K562 (cell line): ENCODE measurements at regions not wholly inside any gene's neighbourhood (a gene's known extent, or its start where the extent isn't known, plus 50 kb on each side); places are given as distances from the start of the nearest gene placed in this dataset.

Experiments
- CBFA2T3 ChIP-seq: fragments of 450-650 bp; IDR thresholded peaks from 2 replicates; pipeline ENCODE4 v1.6.1; 2017
- EHMT2 ChIP-seq: fragments of 450-650 bp; IDR thresholded peaks from 2 replicates; pipeline ENCODE4 v1.6.1; 2018; ENCODE audit warnings: antibody characterized with exemption
- MYNN ChIP-seq, 2 experiments: sonication (generic); formaldehyde crosslinking in 1 of 2; IDR thresholded peaks; 2 replicates each; pipeline versions ENCODE4 v1.5.0 to v1.6.1; 2016 to 2020; ENCODE audit warnings: antibody characterized with exemption in 1 of 2, missing genetic modification reagents in 1 of 2
- NBN ChIP-seq: fragments of 450-650 bp; IDR thresholded peaks from 2 replicates; pipeline ENCODE4 v1.6.1; 2016; ENCODE audit warnings: low read depth, mild to moderate bottlenecking
- PHF8 ChIP-seq: fragments of 200-600 bp; sonication (generic); IDR thresholded peaks from 2 replicates; pipeline ENCODE4 v1.6.1; 2012; ENCODE audit warnings: mixed run types, mild to moderate bottlenecking, inconsistent platforms, low read length, moderate library complexity, borderline replicate concordance
- SNIP1 ChIP-seq: fragments of 450-650 bp; IDR thresholded peaks from 2 replicates; pipeline ENCODE4 v1.7.1; 2017; ENCODE audit warnings: low read depth, mild to moderate bottlenecking
- SRSF1 ChIP-seq: fragments of 200-400 bp; formaldehyde crosslinking; IDR thresholded peaks from 2 replicates; pipeline ENCODE4 v1.6.1; 2017; ENCODE audit warnings: mild to moderate bottlenecking, low read depth, low read length, moderate library complexity
- TRIM28 ChIP-seq: fragments of 450-650 bp; IDR thresholded peaks from 2 replicates; pipeline ENCODE4 v1.6.1; 2017
- ZFX ChIP-seq: sonication (generic); formaldehyde crosslinking; IDR thresholded peaks from 2 replicates; pipeline ENCODE4 v1.8.0; 2022; ENCODE audit warnings: mild to moderate bottlenecking, missing genetic modification reagents, moderate library complexity
- ZNF507 ChIP-seq: conservative IDR thresholded peaks from 2 replicates; pipeline ENCODE4 v1.6.1; 2017; ENCODE audit warnings: missing genetic modification characterization, missing compliant biosample characterization
- TF ChIP-seq, protein P1 (sequence below), 2 experiments: fragments of 450-650 bp; formaldehyde crosslinking in 1 of 2; IDR thresholded peaks; 2 replicates each; pipeline versions ENCODE4 v1.4.0 to v1.6.1; 2014 to 2020; ENCODE audit warnings: mild to moderate bottlenecking in 2 of 2, borderline replicate concordance in 1 of 2, low read depth in 1 of 2
- TF ChIP-seq, protein P2 (sequence below): sonication (generic); formaldehyde crosslinking; IDR thresholded peaks from 2 replicates; pipeline ENCODE4 v1.8.0; 2022; ENCODE audit warnings: missing genetic modification reagents, mild to moderate bottlenecking, moderate library complexity, borderline replicate concordance
- TF ChIP-seq, protein P3 (sequence below): sonication (generic); formaldehyde crosslinking; IDR thresholded peaks from 2 replicates; pipeline ENCODE4 v1.8.1; 2023; ENCODE audit warnings: mild to moderate bottlenecking, missing genetic modification reagents

DNA sequence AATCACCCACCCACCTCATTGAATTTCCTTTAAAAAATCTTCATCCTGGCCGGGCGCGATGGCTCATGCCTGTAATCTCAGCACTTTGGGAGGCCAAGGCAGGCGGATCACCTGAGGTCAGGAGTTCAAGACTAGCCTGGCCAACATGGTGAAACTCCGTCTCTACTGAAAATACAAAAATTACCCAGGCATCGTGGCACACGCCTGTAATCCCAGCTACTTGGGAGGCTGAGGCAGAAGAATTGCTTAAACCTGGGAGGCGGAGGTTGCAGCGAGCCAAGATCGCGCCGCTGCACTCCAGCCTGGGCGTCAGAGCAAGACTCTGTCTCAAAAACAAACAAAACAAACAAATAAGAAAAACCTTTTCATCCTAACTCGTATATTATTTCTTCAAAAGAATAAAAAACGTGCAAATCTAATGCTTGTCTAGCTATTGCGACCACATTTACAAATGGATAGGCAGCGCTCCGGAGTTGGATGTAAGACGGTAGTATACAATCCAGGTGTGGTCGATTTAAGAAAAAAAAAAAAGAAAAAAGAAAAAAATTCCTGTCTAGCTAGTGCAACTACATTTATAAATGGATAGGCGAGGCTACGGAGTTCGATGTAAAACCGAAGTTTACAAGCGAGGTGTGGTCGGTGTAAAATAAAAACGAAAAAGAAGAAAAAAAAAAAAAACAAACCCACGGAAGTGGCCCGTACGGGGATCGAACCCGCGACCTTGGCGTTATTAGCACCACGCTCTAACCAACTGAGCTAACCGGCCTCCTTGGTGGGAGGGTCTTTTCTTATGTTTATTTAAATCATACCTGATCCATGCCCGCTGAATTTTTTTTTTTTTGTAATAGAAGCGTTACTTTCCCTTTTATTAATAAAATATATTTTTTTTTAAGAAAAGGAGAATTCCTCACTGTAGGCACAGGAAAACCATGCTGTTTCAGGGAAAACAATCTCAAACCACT lies 70.7 kb upstream of the PRSS16 start (continued):
- TF ChIP-seq PHF8, result 0 out of 2 replicates have a peak, but pooled peaks have one; percentile 4
- TF ChIP-seq SRSF1, result no peak
- TF ChIP-seq, protein P1, sequence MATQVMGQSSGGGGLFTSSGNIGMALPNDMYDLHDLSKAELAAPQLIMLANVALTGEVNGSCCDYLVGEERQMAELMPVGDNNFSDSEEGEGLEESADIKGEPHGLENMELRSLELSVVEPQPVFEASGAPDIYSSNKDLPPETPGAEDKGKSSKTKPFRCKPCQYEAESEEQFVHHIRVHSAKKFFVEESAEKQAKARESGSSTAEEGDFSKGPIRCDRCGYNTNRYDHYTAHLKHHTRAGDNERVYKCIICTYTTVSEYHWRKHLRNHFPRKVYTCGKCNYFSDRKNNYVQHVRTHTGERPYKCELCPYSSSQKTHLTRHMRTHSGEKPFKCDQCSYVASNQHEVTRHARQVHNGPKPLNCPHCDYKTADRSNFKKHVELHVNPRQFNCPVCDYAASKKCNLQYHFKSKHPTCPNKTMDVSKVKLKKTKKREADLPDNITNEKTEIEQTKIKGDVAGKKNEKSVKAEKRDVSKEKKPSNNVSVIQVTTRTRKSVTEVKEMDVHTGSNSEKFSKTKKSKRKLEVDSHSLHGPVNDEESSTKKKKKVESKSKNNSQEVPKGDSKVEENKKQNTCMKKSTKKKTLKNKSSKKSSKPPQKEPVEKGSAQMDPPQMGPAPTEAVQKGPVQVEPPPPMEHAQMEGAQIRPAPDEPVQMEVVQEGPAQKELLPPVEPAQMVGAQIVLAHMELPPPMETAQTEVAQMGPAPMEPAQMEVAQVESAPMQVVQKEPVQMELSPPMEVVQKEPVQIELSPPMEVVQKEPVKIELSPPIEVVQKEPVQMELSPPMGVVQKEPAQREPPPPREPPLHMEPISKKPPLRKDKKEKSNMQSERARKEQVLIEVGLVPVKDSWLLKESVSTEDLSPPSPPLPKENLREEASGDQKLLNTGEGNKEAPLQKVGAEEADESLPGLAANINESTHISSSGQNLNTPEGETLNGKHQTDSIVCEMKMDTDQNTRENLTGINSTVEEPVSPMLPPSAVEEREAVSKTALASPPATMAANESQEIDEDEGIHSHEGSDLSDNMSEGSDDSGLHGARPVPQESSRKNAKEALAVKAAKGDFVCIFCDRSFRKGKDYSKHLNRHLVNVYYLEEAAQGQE (IDR thresholded peaks at IDR 0.05; ENCODE audit: borderline replicate concordance), result peak; percentile 42; the same call in 1 of the 2 replicates
- TF ChIP-seq, protein P1 (CRISPR knock-in tag; IDR thresholded peaks at IDR 0.05; ENCODE audit: low read depth), result no peak
- TF ChIP-seq, protein P2, sequence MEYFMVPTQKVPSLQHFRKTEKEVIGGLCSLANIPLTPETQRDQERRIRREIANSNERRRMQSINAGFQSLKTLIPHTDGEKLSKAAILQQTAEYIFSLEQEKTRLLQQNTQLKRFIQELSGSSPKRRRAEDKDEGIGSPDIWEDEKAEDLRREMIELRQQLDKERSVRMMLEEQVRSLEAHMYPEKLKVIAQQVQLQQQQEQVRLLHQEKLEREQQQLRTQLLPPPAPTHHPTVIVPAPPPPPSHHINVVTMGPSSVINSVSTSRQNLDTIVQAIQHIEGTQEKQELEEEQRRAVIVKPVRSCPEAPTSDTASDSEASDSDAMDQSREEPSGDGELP, result peak; percentile 51; the same call in 1 of the 2 replicates
- TF ChIP-seq MYNN (IDR thresholded peaks at IDR 0.05), result no peak
- TF ChIP-seq MYNN (CRISPR knock-in tag; IDR thresholded peaks at IDR 0.05), result no peak
- peak; percentile 18; the same call in 1 of the 2 replicates for TF ChIP-seq CBFA2T3
- peak; percentile 89 for TF ChIP-seq NBN
- no peak for TF ChIP-seq TRIM28
- peak; percentile 9; the same call in 1 of the 2 replicates for TF ChIP-seq EHMT2
- TF ChIP-seq, protein P3, sequence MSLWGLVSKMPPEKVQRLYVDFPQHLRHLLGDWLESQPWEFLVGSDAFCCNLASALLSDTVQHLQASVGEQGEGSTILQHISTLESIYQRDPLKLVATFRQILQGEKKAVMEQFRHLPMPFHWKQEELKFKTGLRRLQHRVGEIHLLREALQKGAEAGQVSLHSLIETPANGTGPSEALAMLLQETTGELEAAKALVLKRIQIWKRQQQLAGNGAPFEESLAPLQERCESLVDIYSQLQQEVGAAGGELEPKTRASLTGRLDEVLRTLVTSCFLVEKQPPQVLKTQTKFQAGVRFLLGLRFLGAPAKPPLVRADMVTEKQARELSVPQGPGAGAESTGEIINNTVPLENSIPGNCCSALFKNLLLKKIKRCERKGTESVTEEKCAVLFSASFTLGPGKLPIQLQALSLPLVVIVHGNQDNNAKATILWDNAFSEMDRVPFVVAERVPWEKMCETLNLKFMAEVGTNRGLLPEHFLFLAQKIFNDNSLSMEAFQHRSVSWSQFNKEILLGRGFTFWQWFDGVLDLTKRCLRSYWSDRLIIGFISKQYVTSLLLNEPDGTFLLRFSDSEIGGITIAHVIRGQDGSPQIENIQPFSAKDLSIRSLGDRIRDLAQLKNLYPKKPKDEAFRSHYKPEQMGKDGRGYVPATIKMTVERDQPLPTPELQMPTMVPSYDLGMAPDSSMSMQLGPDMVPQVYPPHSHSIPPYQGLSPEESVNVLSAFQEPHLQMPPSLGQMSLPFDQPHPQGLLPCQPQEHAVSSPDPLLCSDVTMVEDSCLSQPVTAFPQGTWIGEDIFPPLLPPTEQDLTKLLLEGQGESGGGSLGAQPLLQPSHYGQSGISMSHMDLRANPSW (CRISPR knock-in tag), result no peak
- no peak for TF ChIP-seq ZNF507 (tag)
- peak; percentile 43 for TF ChIP-seq SNIP1
- TF ChIP-seq ZFX (CRISPR knock-in tag), result no peak
